ENCODE measurements at regions not wholly inside any gene's neighbourhood (a gene's known extent, or its start where the extent isn't known, plus 50 kb on each side); places are given as distances from the start of the nearest gene placed in this dataset.

DNA sequence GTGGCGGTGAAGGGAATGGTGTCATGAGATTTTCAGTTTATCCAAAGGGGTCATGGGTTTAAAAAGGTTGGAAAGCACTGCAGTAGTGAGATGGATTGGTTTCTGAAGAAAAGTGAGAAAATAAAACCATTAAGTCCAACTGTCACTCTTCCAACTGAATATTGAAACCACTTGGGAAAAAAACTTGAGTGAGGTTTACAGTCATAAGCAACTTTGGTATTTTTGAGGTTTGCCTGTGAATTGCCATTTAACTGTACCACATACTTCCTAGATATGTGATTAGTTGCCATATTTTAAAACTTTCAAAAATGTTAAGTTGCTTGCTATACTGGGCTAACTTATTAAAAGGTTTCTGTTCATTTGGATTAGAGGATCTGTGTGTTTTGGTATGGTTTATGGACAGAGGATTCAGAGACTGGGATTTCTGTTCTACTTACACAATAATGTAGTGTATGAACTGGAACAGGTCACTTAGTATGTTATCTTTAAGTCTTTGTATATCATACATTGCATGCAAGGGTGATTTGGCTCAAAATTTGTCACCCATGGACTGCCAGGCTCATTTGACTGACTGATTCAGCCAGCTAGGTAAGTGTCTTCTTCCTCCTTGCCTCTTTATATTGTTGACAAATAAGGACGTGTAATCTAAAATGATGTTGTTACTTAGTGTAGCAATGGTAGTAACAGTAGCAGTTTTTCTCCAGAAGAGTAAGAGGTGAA lies 201.4 kb upstream of the EOMES start:
- POLR2A ChIA-PET = interaction anchor here (0.5 kb wide), 1 partner anchor 403 kb away, joined by 4 read pairs; no protein-coding TSS in a partner anchor

DNA sequence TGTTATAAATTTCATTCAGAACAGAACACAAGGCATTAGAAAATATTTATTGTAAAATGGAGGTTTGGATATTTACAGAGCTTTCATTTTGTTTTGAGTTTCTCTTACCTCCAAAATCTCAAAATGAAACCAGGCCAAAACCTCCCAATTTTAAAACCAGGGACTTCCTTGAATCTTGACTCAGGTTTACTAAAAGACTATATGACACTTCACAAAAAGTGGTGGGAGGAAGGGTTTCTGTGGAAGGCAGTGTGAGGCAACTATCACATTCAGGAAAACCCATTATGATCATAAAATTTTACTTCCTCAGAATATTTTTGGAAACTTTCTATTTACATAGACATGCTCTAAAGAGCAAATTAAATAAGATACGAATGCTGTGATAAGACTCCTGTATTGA lies 205.8 kb upstream of the EOMES start:
- ChIA-PET CTCF (interaction anchor here (0.9 kb wide), 1 partner anchor 216 kb away, joined by 3 read pairs; no protein-coding TSS in a partner anchor), POLR2A (interaction anchor here (0.6 to 0.7 kb wide), 3 partner anchors 147 to 208 kb away, joined by 3 to 5 read pairs (median 4); no protein-coding TSS in a partner anchor)

More for the DNA sequence above, 201.4 kb upstream of the EOMES start:
- CTCF ChIA-PET = no interaction called here

DNA sequence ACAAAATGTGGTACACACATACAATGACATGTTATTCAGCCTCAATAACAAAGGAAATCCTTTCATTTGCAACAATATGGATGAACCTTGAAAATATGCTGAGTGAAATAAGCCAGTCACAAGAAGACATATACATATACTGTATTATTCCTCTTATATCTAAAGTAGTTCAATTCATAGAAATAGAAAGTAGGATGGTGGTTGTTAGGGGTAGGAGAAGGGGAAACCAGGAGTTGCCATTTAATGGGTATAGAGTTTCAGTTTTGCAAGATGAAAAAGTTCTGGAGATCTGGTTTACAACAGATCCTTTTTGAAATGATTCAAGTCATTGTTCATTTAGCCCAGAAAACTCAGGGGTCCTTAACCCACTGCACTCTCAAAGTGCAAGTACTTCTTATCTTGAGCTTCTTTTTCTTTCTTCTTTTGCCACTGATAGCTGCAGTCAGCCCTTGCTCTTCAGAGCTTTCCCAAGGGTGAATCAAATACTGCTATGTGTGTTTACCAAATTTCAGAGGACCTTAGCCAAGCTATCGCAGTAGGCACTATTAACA lies 208.0 kb upstream of the EOMES start:
- ChIA-PET CTCF (interaction anchor here (1.0 kb wide), 1 partner anchor 218 kb away, joined by 3 read pairs; no protein-coding TSS in a partner anchor), POLR2A (no interaction called here)

- ChIA-PET CTCF (no interaction called here), POLR2A (no interaction called here)
These were observed 213.4 kb upstream of the EOMES start for GRCh38 chr3:27935492-27935891.

DNA sequence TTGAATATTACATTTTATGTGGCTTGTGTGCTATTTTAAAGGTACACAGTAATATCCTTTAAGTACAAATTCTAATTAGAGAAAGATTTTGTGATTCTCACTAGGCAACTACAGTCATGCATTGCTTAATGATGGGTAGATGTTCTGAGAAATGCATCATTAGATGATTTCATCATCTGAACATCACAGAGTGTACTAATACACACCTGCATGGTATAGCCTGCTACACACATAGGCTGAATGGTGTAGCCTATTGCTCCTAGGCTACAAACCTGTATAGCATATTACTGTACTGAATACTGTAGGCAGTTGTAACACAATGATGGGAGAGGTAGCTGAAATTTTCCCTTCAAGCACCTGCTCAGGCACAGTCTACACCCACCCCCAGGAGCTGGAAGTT lies 217.4 kb upstream of the EOMES start:
- CTCF ChIA-PET = no interaction called here

GRCh38 chr3:27939940-27940339 lies 217.8 kb upstream of the EOMES start:
- ChIA-PET POLR2A (no interaction called here), CTCF (no interaction called here)

More for the DNA sequence above, 217.4 kb upstream of the EOMES start:
- POLR2A ChIA-PET = no interaction called here

- POLR2A ChIA-PET = no interaction called here
- CTCF ChIA-PET = no interaction called here
These were observed 221.0 kb upstream of the EOMES start for GRCh38 chr3:27943106-27943505.

DNA sequence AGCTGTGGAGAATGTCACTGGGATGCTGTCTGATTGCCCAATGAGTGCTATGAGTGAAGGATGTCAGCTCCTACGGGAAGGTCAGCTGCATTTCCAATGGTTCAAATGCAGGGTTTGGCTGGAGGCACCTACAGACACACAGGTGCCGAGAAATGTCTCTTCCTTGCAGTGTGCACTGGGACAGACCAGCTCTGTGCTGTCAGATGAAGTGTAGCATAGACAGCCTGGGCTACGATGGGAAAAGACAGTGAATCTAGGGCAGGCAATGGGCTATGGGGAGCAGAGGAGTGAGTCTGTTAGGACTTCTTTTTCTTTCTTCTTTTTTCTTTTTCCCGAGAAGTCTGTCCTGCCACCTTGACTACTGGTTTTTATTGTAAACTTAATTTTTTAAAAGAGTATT lies 223.1 kb upstream of the EOMES start:
- POLR2A ChIA-PET = interaction anchor here (0.7 kb wide), 1 partner anchor 227 kb away, joined by 3 read pairs; no protein-coding TSS in a partner anchor
- CTCF ChIA-PET = interaction anchor here (0.6 to 1.4 kb wide), 2 partner anchors 9 to 14 kb away, joined by 4 read pairs; no protein-coding TSS in a partner anchor

GRCh38 chr3:27960133-27960532 lies 238.0 kb upstream of the EOMES start:
- POLR2A ChIA-PET = interaction anchor here (1.0 kb wide), 1 partner anchor 239 kb away, joined by 4 read pairs; the partner anchor contains the start of gene EOMES
- CTCF ChIA-PET = interaction anchor here (1.1 to 1.5 kb wide), 2 partner anchors 15 to 238 kb away, joined by 3 to 4 read pairs; partner anchors contain the start of gene EOMES

DNA sequence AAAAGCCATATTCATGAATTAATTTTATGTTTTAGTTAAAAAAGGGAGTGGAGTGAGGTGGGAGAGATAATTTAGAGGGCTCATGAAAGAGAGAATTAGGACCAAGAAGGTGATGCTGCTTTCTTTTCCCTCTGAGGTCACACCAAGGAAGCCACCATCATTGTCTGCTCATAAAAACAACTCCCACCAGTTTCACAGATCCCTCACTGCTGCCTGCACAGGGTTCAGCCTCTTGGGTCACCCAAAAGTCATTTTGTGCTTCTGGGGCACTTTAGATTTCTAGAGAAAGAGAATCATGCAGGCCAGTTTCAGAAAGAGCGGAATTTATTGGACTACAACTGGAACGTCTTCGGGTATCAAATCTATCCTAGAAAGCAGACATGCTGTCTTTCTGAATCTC lies 241.4 kb upstream of the EOMES start:
- CTCF ChIA-PET = no interaction called here
- POLR2A ChIA-PET = no interaction called here

GRCh38 chr3:27971600-27971999 lies 249.5 kb upstream of the EOMES start:
- POLR2A ChIA-PET = no interaction called here
- CTCF ChIA-PET = no interaction called here

GRCh38 chr3:27976933-27977332 lies 254.8 kb upstream of the EOMES start:
- ChIA-PET CTCF (interaction anchor here (0.8 kb wide), 1 partner anchor 23 kb away, joined by 3 read pairs; no protein-coding TSS in a partner anchor), POLR2A (no interaction called here)

- ChIA-PET POLR2A (no interaction called here), CTCF (no interaction called here)
These were observed 256.3 kb upstream of the EOMES start for GRCh38 chr3:27978440-27978839.

DNA sequence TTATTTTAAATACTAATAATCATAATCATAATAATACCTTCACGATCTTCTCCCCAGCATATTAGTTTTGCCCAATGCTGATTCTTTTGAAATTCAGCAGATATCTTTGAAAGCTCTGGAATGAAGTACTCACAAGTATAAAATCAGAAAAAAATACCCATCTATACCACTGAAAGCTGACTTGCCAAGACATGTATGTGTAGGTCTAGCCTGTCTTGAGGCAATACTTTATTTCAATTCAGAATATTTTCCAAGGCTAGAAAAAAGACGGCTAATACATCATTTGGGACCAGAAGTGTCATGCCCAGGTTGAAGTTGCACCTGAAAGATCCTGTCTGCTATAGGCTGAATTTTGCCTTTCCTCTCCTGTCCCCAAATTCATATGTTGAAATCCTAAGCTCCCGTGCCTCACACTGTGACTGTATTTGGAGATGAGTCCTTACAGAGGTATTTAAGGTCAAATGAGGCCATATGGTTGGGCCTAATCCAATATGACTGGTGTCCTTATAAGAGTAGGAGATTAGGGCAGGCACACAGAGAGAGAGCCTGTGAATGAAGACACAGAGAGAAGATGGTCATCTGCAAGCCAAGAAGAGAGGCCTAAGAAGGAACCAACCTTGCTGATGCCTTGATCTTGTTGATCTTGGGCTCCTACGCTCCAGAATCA lies 255.9 kb upstream of the CMC1 start:
- ChIA-PET POLR2A (no interaction called here), CTCF (no interaction called here)

GRCh38 chr3:27986234-27986879 lies 255.1 kb upstream of the CMC1 start:
- ChIA-PET POLR2A (no interaction called here), CTCF (no interaction called here)

DNA sequence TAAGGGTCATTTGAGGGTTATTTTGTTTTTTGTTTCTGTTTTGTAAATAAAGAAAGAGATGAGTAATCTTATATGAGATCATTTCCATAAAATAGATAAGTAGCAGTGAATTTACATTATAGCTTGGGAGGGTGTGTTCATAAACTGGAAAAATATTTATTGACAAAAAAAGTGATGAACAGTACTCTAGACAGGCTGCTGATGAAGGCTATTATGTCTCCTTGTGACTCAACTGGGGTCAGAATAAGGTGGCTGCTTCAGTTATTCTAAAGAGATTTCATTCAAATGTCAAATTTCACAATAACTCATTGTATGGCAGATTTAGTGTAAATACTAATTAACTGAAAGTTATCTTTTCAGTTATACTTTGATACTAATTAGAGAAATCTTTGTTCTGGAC lies 251.1 kb upstream of the CMC1 start:
- ChIA-PET POLR2A (no interaction called here), CTCF (no interaction called here)

- ChIA-PET CTCF (no interaction called here), POLR2A (no interaction called here)
These were observed 250.6 kb upstream of the CMC1 start for GRCh38 chr3:27990837-27991236.

DNA sequence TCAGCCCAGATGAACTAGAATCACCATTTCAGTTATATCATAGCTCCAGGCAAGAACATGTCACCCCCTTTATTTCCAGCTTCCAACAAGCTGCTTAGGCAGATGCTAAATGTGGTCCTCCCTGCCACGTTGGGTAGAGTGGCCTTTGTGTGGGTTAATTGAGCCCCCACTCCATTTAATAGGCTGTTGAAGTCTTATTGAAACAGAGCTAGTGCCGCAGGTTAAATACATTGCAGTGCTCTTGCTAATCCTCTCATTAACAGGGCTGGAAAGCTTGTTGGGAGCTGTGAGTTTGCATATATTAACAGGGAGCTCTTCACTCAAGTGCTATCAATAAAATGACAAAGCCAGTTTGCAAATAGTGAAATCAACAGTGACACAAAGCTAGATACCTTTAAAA lies 248.4 kb upstream of the CMC1 start:
- ChIA-PET CTCF (interaction anchor here (1.3 kb wide), 1 partner anchor 9 kb away, joined by 3 read pairs; no protein-coding TSS in a partner anchor), POLR2A (no interaction called here)

GRCh38 chr3:28000608-28001007 lies 240.8 kb upstream of the CMC1 start:
- ChIA-PET CTCF (no interaction called here), POLR2A (no interaction called here)

DNA sequence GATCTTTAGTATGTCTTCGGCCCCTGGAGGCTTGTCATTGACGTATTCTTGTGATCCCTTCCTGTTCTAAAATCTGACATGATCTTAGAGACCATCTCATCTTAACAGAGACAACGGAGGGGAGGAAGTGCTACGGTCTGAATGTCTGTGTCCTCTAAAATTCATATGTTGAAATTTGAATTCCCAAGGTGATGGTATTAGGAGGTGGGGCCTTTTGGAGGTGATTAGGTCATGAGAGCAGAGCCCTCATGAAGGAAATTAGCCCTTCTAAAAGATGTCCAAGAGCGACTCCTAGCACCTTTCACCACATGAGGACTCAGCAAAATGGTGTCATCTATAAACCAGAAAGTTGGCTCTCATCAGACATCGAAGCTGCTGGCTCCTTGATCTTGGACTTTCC lies 233.2 kb upstream of the CMC1 start:
- ChIA-PET POLR2A (no interaction called here), CTCF (no interaction called here)
